Hepatocyte (in vitro differentiated cells): ENCODE measurements at regions not wholly inside any gene's neighbourhood (a gene's known extent, or its start where the extent isn't known, plus 50 kb on each side); places are given as distances from the start of the nearest gene placed in this dataset.

Source experiments
- CTCF ChIP-seq: fragments of 200-600 bp; sonication (generic); IDR thresholded peaks from 2 replicates; pipeline ENCODE4 v1.5.1; 2016; ENCODE audit warnings: antibody characterized with exemption, mild to moderate bottlenecking; ENCODE audit not compliant: poor library complexity
- EZH2 ChIP-seq: fragments of 200-600 bp; sonication (generic); IDR thresholded peaks from 2 replicates; pipeline ENCODE4 v1.6.1; 2016; ENCODE audit warnings: antibody characterized with exemption, mild to moderate bottlenecking, borderline replicate concordance

- TF ChIP-seq CTCF: no peak
- TF ChIP-seq EZH2: no peak
These were observed 621.6 kb downstream of the IQCM start for GRCh38 chr4:149194061-149194460.
